NCI-H748 treated with DMSO at 0.1 percent for 48 hours (cell line): ENCODE measurements at regions not wholly inside any gene's neighbourhood (a gene's known extent, or its start where the extent isn't known, plus 50 kb on each side); places are given as distances from the start of the nearest gene placed in this dataset.
"Not testable (repeated sequence)": the region's sequence is repeated elsewhere in the genome, so short reads cannot be mapped to it uniquely, and the experiment has no call there.

Experiments
- DNase-seq: peaks from one replicate; lab custom pipeline; 2025; lab: John Stamatoyannopoulos, UW

DNA sequence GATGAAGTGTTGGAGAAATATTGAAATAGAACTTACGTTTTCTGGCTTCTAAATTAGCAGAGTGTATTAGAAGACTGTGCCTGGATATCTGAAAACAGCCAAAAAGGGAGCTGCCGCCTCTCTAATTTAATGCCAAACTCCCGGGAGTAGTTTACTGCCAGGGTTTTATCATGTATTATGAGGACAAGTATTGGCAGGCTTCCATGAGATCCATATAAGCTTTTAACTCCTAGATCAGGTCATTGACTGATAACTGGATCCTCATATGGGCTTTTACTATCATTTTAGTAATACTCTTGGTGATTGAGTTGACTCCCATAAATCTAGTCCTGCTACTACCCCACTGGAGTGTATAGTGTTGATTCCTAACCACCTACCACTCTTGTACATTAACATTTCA lies 178.4 kb upstream of the CXADR start:
- no peak for DNase-seq

DNA sequence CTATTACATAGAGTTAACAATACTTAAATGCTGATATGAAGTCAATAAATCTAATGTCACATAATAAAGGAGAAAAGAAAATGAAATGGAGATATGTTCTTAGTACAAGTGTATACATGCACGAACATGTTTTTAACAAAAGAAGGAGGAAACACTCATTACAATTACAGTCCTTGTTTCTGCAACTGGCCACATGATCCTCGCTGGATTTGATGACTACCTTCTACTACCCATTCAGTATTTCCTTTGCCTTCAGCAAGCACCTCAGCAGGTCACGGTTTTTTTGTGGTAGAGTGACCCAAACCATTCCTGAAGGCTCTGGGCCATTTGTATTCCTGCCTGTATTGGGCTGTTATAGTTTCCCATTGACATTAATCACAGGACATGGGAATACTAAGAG lies 172.8 kb upstream of the CXADR start:
- no peak for DNase-seq

DNA sequence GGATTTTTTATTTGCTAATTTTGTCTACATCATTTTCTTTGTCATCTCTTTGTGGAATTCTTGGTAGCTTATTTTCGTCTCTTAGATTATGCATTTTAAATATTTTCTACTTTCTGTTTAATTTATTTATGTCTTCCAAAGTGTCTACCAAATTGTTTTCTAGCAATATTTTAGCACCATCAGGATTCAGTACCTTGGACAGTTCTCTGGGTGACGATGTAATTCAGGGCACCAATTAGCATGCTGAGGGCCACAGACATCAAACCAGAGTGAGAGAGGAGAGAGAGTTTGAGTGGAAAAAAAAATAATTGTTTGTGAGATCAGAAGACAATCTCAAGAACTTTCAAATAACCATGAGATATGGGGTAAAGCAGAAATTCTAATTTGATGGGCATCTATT lies 169.8 kb upstream of the CXADR start:
- DNase-seq = no peak

DNA sequence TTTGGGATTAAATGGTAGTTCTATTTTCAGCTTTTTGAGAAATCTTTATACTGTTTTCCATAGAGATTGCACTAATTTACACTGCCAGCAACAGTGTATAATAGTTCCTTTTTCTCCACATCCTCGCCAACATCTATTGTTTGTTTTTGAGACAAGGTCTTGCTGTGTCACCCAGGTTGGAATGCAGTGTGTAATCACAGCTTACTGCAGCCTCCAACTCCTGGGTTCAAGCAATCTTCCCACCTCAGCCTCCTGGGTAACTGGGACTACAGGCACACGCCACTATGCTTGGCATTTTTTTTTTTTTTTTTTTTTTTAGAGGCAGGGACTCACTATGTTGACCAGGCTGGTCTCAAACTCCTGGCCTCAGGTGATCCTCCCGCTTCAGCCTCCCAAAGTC lies 164.5 kb upstream of the CXADR start:
- DNase-seq = no peak

DNA sequence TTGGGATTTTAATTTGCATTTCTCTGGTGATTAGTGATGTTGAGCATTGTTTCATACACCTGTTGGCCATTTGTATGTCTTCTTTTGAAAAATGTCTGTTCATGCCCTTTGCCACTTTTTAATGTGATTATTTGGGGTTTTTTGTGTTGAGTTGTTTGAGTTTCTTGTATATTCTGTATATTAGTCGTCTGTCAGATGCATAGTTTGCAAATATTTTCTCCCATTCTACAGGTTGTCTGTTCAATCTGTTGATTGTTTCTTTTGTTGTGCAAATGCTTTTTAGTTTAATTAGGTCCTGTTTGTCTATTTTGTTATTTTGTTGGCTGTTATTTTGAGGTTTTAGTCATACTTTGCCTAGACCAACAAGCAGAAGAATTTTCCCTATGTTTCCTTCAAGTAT lies 164.0 kb upstream of the CXADR start:
- no peak for DNase-seq

DNA sequence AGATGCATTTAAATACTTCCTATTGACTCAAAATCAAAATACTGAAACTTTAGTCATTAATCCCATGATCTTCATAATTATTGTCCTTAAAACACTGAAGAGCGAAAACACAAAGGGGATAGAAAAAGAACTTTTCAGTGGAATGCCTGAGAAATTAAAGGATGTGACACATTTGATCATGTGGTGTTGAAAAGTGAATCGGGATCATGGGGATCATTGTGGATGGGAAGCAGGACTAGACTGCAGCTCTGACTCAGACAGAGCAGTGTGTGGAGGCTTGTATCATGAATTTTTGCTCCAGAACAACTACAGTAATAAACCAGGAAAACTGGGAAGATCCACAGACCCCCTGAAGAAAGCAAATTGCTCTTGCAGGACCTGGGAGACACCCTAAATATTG lies 161.1 kb upstream of the CXADR start:
- no peak for DNase-seq

DNA sequence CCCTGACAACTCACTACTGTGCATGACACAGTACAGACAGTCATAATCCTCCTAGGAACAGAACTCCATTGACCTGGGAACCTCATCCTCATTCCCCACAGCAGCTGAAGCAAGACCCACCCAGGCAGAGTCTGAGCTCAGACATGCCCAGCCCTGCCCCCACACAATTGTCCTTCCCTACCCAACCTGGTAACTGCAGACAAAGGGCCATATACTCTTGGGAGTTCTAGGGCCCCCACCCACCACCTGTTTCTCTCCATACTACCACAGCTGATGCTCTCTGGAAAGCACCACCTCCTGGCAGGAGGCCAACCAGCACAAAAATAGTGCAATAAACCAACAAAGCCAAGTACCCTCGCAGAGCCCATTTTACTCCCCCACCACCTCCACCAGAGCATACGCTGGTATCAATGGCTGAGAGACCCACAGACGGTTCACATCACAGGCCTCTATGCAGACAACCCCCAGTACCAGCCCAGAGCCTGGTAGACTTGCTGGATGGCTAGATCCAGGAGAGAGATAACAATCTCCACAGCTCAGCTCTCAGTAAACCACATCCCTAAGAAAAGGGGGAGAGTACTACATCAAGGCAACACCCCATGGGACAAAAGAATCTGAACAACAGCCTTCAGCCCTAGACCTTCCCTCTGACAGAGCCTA lies 159.7 kb upstream of the CXADR start:
- peak; percentile 95 for DNase-seq

DNA sequence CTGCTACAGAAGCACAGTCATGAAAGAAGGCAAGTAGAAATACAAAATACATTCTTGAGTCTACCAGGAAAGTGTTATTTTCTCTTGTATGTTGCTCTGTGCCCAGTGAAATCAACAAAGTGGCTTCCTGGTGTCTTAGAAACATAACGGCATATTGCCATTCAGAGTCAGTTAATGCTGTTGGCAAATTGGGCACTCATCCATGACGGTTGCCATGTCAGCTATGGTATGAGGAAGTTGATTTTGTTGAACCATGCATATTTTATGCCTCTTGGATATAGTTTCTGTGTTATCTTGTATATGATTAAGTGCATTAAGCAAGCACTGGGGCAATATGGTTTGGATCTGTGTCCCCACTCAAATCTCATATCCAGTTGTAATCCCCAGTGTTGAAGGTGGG lies 153.1 kb upstream of the CXADR start:
- no peak for DNase-seq

DNA sequence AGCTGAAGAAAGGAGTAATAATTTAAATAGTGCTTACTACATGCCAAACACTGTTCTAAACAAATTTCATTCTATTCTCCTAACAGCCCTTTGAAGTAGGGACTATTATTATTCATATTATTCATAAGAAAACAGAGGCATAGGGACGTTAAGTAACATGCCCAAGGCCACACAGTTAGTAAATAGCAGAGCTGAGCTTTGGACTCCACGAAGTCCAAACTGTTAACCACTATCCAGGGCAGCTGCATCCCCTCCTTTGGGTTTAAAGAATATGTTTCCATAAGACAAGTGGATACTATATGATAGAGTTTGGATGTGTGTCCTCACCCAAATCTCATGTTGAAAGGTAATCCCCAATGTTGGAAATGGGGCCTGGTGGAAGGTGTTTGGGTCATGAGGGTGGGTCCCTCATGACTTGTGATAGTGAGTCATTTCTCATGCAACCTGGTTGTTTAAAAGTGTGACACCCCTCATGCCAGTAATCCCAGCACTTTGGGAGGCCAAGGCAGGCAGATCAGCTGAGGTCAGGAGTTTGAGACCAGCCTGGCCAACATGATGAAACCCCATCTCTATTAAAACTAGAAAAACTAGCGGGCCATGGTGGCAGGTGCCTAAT lies 144.0 kb upstream of the CXADR start:
- DNase-seq = no peak

DNA sequence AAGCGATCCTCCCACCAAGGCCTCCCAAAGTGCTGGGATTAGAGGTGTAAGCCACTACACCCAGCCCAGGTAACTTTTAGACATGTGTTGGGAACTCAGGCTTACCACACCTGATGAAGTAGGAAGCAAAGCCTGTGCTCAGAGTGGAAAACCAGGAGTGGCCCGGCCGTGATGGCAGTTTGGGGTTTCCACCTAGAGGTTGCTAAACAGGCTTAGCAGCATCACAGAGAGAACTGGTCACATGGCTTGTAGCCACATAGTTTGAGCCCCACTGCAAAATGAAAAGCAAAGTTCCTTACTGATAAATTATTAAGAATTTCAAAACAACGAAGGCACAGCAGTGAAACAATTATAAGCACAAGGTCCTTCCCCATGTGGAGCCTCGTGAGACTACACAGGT lies 142.6 kb upstream of the CXADR start:
- DNase-seq = no peak

DNA sequence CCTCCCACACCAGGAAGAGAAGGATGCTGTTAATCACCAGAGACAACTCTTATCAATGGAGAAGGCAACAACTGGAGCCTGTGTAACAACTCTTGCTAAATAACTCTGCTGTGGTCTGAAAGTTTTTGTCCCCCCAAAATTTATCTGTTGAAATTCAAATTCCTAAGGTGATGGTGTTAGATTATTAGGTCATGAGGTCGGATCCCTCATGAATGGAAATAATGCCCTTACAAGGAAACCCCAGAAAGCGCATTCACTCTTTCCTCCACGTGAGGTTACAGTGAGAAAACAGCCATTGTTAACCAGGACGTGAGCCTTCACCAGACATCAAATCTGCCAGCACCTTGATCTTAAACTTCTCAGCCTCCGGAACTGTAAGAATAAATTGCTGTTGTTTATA lies 141.9 kb upstream of the CXADR start:
- DNase-seq = peak; percentile 25

DNA sequence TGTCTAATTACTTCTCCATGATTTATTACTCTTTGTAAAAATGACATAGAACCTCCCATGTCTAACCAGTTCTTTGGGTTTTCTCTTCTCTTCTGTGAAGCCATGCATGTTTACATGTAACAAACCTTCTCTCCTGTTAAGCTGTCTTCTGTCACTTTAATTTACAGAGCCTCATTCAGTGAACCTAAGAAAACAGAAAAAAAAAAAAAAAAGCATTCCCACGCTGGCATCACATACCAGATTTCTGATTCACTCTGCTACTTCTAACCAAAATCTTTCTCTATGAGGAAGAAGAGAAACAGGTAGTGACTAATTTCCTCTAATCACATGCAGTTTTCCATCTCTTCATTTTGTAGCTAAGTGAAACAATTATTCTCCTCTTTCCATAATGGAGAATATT lies 141.4 kb upstream of the CXADR start:
- no peak for DNase-seq

DNA sequence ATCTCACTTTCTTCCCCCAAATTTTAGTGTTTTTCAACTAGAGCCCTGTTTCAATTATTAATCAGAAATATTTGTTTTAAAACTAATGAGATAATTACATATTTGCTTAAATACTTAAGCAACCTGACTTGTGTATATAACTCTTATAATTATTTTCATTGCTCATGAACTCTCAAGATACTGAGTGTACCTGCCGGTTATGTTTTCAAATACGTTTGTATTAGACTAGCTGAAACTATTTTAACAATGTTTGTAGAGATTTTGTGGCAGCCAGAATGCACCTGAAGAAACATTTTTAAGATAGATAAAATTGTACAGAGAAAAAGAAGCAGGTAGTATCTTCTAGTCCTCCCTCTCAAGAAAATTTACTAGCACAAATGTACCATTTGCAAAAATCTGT lies 140.6 kb upstream of the CXADR start:
- DNase-seq = no peak

DNA sequence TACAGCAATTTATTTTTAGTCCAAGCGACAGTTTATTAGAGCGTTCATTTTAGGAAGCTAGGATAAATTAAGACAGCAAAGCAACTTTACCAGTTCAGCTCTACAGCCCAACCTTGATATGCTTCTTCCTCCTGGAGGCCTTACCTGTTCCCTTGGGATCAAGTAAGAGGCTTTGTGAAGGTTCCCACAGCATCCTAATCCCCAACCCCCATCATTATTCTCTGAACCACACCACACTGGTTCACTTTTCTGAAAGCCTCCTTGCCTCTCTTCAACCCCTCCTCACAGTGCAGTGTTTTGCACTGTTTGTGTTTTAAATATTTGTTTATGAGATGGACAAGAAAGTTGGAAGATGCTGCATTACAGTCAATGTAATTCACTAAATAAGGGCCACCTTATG lies 126.3 kb upstream of the CXADR start:
- no peak for DNase-seq

DNA sequence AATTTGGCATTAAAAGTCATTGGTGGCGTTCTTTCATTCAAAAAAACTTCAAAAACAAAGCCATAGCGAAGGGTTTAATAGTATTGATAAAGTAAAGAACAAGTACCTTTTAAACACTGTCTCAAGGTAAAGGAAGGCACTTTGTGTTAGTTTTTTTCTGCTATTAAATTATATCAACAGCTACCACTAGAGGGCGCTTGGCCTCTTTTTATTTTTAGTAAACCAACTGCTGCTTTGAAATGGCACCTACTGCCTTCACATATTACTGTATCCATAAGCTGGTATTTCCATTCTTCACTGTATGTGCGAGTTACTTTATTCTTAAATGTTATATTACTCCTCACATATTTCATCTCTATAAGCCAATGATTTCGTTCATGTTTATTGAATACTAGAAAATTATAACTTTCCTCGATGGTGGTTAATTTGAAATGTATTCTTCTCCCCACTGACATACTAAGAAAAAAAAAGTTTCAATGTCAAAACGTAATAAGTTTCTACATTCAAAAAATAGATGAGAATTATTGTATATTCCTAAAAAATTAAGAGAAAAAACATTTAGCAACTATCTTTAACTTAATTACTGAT lies 125.7 kb upstream of the CXADR start:
- DNase-seq = peak; percentile 77

DNA sequence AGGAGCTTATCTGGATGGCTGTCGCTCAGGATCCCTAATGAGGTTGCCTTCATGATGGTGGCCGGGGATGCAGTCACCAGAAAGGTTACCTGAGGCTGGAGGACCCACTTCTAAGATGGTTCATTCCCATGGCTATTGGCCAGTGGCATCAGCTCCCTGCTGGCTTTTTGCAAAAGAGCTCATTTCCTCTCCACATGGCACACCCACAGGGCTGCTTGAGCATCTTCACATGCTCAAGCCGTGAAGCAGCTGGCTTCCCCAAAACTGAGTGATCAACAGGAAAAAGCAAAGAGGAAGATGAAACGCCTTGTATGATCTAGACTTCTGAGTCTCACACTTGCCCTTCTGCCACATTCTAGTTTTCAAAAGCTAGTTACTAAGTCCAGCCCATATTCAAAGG lies 124.6 kb upstream of the CXADR start:
- DNase-seq = no peak

DNA sequence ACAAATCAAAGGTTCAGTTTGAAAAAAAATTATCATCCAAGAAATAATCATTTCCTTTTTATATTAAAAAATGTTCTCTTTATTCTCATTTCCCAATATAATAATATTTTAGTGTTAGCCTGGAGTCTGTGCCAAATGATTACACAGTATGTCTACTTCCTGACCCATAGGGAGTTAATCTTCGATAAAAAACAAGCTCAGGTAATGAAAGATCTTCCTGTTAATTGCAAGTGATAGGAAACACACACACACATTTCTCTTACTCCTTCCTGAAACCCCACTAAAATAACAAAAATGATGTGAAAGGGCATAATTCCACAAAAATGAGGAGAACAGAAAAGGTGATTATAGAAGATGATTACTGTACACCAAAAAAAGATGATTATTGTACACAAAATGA lies 123.5 kb upstream of the CXADR start:
- no peak for DNase-seq

DNA sequence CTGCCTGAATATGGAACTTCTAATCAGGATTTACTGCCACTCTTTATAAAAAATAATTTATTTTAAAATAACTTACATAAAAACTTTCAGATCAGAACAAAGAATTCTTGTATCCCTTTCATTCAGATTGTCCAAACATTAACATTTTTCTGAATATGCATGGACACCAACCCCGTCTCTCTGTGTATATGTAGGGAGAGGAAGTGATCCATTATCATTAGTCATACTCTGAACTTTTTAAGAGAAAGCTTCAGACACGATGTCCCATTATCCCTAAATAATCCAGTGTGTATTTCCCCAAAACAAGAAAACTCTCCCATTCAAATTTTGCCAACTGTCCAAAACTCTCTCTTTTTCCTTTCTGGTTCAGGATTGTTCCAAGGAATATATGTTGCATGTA lies 122.3 kb upstream of the CXADR start:
- no peak for DNase-seq

DNA sequence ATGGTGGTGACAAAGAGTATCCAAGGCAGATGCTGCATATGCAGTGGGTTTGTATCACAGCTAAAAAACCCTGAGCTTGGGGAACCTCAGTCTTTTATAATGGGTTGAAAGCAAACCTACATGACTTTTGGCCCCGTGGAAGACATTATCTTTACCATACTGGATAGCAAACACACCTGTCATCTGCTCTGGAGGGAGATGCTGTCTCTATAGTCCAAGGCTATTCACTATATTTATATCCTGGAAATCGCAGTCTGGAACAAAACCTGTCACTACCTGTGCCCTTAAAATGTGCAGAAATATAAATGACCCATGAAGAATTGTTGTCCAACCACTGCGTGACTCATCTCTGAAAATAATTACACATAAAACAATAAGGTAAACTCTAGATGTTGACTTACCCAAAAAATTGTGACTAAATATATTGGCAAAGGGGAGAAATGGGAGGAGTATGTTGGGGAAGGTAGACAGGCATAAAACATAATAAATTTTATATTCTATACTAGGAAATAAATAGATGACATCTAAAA lies 121.0 kb upstream of the CXADR start:
- peak; percentile 19 for DNase-seq

DNA sequence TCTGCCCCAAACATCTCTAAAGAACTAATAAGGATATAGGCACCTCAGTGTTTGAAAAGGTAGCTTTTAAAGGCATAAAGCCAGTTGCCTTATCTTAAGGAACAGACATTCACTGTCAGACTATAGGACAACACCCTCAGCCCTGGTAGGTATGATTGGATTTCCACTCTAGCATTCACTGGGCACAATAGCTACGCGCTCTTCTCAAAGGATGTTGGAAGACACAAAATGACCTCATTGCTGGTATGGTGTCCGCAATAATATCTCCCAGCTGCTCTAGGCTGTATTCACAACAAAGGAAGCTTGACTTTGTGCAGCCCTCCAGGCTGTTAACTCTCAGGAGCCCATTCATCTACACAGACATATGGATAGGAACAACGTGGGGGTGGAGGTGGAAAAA lies 119.4 kb upstream of the CXADR start:
- peak; percentile 41 for DNase-seq

DNA sequence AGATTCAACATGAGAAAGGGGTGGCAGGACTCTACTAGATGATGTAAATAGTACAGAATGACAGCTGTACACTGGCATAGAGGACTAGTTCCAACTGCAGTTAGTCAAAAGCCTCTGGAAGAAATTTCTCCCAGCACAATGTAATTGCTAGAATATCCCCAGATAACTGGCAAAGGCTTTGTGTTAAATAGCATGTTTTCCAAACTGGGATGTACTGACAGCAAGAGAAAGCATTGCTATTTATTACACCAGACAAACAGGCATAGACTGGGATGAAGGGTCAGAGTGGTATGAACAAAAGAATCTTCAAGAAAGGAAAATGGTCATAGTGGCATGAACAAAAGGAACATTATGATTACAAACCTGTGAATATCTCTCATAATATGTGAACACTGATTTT lies 115.9 kb upstream of the CXADR start:
- DNase-seq = no peak

DNA sequence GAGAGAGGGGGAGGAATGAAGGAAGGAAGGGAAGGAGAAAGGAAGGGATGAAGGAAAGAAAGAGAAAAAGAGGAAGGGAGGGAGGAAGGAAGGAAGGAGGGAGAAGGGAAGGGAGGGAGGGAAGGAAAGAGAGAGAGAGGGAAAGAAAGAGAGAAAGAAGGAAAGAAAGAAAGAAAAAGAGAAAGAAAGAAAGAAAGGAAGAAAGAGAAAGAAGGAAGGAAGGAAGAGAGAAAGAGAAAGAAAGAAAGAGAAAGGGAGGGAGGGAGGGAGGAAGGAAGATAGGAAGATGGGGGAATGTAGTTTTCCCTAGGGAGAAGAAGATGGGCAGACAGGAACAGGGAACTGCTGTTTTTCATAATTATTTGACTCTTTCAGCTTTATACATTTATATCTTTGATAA lies 115.1 kb upstream of the CXADR start:
- DNase-seq = no peak

DNA sequence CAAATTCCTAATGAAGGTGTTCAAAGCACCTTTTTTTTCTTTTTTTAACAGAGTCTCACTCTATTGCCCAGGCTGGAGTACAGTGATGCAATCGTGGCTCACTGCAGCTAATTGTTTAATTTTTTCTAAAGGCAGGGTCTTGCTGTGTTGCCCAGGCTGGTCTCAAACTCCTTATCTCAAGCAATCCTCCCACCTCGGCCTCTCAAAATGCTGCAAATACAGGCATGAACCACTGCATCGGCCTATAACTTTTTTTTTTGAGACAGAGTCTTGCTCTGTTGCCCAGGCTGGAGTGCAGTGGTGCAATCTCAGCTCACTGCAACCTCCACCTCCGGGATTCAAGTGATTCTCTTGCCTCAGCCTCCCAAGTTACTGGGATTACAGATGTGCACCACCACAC lies 113.9 kb upstream of the CXADR start:
- not testable (repeated sequence) for DNase-seq

DNA sequence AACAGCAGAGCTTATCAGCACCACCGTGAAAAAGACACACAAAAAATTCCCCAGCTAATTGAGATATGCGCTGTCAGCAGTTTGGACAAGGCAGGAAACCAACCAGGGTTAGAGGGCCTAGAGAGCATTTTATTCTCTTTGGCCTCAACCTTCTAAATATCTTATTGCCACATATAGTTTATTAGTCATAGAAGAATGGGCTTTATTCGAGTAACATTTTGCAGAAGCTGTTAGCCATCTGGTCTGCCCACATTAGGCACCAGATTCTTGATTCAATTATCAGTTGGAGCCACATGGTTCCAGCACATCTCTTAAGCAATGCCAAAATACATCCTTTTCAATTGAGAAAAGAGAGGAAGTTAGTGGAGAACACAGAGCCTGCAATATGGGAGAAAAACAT lies 109.9 kb upstream of the CXADR start:
- DNase-seq = no peak
